ENCODE measurements at regions not wholly inside any gene's neighbourhood (a gene's known extent, or its start where the extent isn't known, plus 50 kb on each side); places are given as distances from the start of the nearest gene placed in this dataset.

- TF ChIP-seq CTCF (IDR thresholded peaks at IDR 0.05): no peak
- TF ChIP-seq POLR2A (IDR thresholded peaks at IDR 0.05): no peak
These were observed 234.8 kb upstream of the GNPDA2 start for GRCh38 chr4:44961001-44961755.

All from stomach (tissue), 4 donors.